ENCODE measurements at regions not wholly inside any gene's neighbourhood (a gene's known extent, or its start where the extent isn't known, plus 50 kb on each side); places are given as distances from the start of the nearest gene placed in this dataset.

GRCh38 chr16:6157806-6158205 lies 1060.2 kb upstream of the EEF2KMT start:
- TF ChIP-seq CTCF (IDR thresholded peaks at IDR 0.05 in 8 of 11, conservative IDR thresholded peaks at IDR 0.05 in 3 of 11) (no peak), POLR2AphosphoS5 (IDR thresholded peaks at IDR 0.05) (no peak)
